Transverse colon (tissue), 4 donors: ENCODE measurements at regions not wholly inside any gene's neighbourhood (a gene's known extent, or its start where the extent isn't known, plus 50 kb on each side); places are given as distances from the start of the nearest gene placed in this dataset.

Experiments
- DNase-seq: peaks from one replicate; pipeline ENCODE4 v3.0.0-alpha.2; 2019
- H3K27ac ChIP-seq, 4 donors: fragments of 200-600 bp; sonication (generic); 2 replicates each; pipeline ENCODE4 v1.5.1; 2016 to 2018; ENCODE audit warnings: inconsistent platforms in 4 of 4
- H3K27me3 ChIP-seq: fragments of 200-600 bp; sonication (generic); 2 replicates; pipeline ENCODE4 v1.5.1; 2017; ENCODE audit warnings: inconsistent platforms
- H3K36me3 ChIP-seq, 4 donors: fragments of 200-600 bp; sonication (generic); 2 replicates each; pipeline ENCODE4 v1.5.1; 2017 to 2019; ENCODE audit warnings: inconsistent platforms in 4 of 4
- H3K4me1 ChIP-seq, 4 donors: fragments of 200-600 bp; sonication (generic); 2 replicates each; pipeline ENCODE4 v1.5.1; 2017 to 2020; ENCODE audit warnings: inconsistent platforms in 4 of 4
- H3K4me3 ChIP-seq, 4 donors: fragments of 200-600 bp; sonication (generic); 1 replicate in 1 of 4; 2 replicates in 3 of 4; pipeline versions ENCODE4 v1.5.1 to v1.6.1; 2017 to 2019; ENCODE audit warnings: inconsistent platforms in 4 of 4
- H3K9me3 ChIP-seq, 2 donors: fragments of 200-600 bp; sonication (generic); 2 replicates each; pipeline ENCODE4 v1.5.1; 2017 to 2019; ENCODE audit warnings: inconsistent platforms in 2 of 2
- EP300 ChIP-seq: sonication (generic); formaldehyde crosslinking; IDR thresholded peaks from one replicate; pipeline ENCODE4 v1.6.1; 2017; ENCODE audit warnings: antibody characterized with exemption, low read depth
- POLR2A ChIP-seq: fragments of 450-650 bp; IDR thresholded peaks from one replicate; pipeline ENCODE4 v1.6.1; 2016; ENCODE audit warnings: antibody characterized with exemption, mild to moderate bottlenecking, moderate library complexity
- POLR2AphosphoS5 ChIP-seq, 3 donors: sonication (generic); formaldehyde crosslinking; IDR thresholded peaks; one replicate each; pipeline ENCODE4 v1.6.1; 2016; ENCODE audit warnings: antibody characterized with exemption in 3 of 3
- WGBS, 2 donors: methylation state at CpG; one replicate each; pipeline ENCODE4 v1.1.5; 2018; ENCODE audit warnings: low coverage in 1 of 2; 5-methylcytosine and 5-hydroxymethylcytosine counted together
- in situ Hi-C, 4 donors: fragments of 200-750 bp; cut with MboI; loops; one replicate each; pipeline versions ENCODE4 v1.15.0 to v1.15.1; 2017; ENCODE audit warnings: low sequenced_read_pairs in 3 of 4, low pct_ligation_motif_present in 1 of 4, low pct_unique_long_range_greater_than_20kb in 1 of 4
- intact Hi-C: fragments of 100-400 bp; cut with DNase I; formaldehyde crosslinking; loops from one replicate; pipeline ENCODE4 v1.15.1; 2023; ENCODE audit warnings: low total_unique reads
- TF ChIP-seq, protein P1 (sequence below), 5 experiments: fragments of 200-600 bp in 3 of 5; fragments of 450-650 bp in 2 of 5; sonication (generic) in 3 of 5; IDR thresholded peaks; 1 replicate in 2 of 5; 2 replicates in 3 of 5; pipeline ENCODE4 v1.5.1; 2016 to 2017; ENCODE audit warnings: antibody characterized with exemption in 5 of 5, inconsistent platforms in 3 of 5, mild to moderate bottlenecking in 2 of 5, moderate library complexity in 1 of 5

DNA sequence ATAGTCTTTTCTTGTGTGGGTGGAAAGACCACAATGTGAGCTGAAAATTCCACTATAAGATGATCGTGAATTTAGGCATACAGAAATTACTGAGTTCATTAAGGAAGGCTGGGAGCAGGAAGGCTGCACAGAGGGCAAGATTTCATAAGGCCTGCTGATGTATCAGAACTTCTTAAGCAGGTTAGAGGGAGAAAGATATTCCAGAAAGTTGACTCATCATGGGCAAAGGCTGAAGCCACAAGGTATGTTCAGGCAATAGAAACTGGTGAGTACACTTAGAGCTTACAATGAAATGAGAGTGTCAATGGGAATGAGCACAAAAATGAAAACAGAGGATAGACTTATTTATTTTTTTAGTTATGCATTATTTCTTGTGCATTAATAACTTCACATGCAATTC is 618.6 kb downstream of the CBLN4 start:
- no peaks in the 10 kb centered on the region for H3K27me3 ChIP-seq
- no peaks in the 10 kb centered on the region for H3K4me1 ChIP-seq
- DNase-seq, result no peak
- H3K9me3 ChIP-seq, result no peaks in the 10 kb centered on the region
- no peak overlapping the region for H3K4me3 ChIP-seq
- H3K36me3 ChIP-seq, result no peaks in the 10 kb centered on the region
- WGBS, 2 donors, result 73 to 82% methylated on average over 1 of the region's 1 CpG
- in situ Hi-C loops (no loop called here), intact Hi-C loops (no loop called here)
- no peak for TF ChIP-seq EP300
- TF ChIP-seq POLR2A, result no peak
- no peak for TF ChIP-seq POLR2AphosphoS5 (IDR thresholded peaks at IDR 0.05)
- TF ChIP-seq, protein P1, sequence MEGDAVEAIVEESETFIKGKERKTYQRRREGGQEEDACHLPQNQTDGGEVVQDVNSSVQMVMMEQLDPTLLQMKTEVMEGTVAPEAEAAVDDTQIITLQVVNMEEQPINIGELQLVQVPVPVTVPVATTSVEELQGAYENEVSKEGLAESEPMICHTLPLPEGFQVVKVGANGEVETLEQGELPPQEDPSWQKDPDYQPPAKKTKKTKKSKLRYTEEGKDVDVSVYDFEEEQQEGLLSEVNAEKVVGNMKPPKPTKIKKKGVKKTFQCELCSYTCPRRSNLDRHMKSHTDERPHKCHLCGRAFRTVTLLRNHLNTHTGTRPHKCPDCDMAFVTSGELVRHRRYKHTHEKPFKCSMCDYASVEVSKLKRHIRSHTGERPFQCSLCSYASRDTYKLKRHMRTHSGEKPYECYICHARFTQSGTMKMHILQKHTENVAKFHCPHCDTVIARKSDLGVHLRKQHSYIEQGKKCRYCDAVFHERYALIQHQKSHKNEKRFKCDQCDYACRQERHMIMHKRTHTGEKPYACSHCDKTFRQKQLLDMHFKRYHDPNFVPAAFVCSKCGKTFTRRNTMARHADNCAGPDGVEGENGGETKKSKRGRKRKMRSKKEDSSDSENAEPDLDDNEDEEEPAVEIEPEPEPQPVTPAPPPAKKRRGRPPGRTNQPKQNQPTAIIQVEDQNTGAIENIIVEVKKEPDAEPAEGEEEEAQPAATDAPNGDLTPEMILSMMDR (IDR thresholded peaks at IDR 0.05), result no peak
- H3K27ac ChIP-seq, result no peak overlapping the region

DNA sequence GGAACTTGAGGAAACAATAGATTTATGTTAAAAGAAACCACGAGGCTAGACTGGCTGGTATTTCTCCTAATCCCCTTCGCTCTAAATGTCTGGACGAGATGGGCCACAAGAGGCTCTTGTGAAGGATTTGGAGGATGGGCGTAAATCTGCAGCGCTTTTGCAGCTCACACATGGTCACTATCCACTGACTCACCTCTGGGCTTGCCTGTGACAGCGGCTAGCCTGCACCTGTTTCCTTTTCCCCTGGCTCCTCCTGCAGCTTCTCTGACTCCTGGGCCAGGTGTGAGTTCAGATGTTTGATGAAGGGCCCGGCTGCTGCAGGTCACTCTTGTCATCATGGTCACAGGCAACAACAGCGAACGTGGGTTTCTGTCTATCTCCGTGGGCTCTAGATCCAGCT is 629.4 kb downstream of the CBLN4 start:
- in situ Hi-C loops, result no loop called here
- WGBS, 2 donors, result 67 to 76% methylated on average over 3 to 10 of the region's 10 CpGs

DNA sequence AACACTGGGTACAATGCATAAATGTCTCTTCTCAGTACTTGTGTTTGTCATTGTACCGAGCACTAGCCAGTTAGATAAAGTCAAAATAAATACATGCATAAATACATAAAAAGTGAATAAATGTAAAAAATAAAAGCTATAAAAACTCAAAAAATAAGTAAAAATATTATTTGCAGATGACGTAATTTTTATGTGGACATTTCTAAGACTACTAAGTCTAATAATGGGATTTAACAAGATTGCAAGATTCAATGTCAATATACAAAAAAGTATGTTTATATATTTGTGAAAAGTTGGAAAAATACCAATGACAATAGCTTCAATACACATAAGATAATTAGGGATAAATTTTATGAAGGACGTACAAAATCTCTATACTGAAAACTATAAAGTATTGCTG is 639.6 kb downstream of the CBLN4 start:
- Histone ChIP-seq H3K27ac (no peak overlapping the region), H3K9me3 (no peaks in the 10 kb centered on the region), H3K4me1 (no peaks in the 10 kb centered on the region), H3K4me3 (no peak overlapping the region), H3K27me3 (no peaks in the 10 kb centered on the region), H3K36me3 (no peaks in the 10 kb centered on the region)
- TF ChIP-seq, protein P1 (IDR thresholded peaks at IDR 0.05), result no peak
- no peak for TF ChIP-seq POLR2AphosphoS5 (IDR thresholded peaks at IDR 0.05)
- no peak for TF ChIP-seq POLR2A
- DNase-seq, result no peak
- 82 to 88% methylated on average over 3 of the region's 3 CpGs for WGBS, 2 donors
- in situ Hi-C loops, result no loop called here
- intact Hi-C loops, result no loop called here

More for the DNA sequence above, 629.4 kb downstream of the CBLN4 start:
- intact Hi-C loops, result no loop called here
- Histone ChIP-seq H3K9me3 (no peaks in the 10 kb centered on the region), H3K27me3 (no peaks in the 10 kb centered on the region), H3K4me3 (no peak overlapping the region), H3K36me3 (no peaks in the 10 kb centered on the region), H3K4me1 (no peaks in the 10 kb centered on the region), H3K27ac (no peak overlapping the region)
- no peak for TF ChIP-seq EP300
- TF ChIP-seq, protein P1 (IDR thresholded peaks at IDR 0.05), result no peak
- no peak for TF ChIP-seq POLR2A
- no peak for DNase-seq

DNA sequence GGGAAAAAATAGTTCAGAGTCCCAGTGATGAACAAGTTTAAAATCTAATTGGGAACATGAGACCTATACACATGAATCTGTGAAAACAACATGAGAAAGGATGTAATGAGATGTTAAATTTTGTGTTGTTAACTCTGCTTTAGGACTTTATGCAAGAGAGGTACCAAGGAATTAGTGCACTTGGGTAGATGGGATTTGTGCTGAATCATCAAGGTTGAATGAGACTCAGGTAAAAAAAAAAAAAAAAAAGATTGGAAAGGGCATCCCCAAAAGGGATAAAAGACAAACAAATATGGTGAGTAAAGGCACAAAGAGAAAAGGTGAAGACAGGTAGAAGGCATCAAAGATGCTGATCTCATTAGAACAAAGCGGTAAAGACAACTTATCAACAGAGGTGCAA is 644.4 kb downstream of the CBLN4 start:
- no peak overlapping the region for H3K4me3 ChIP-seq
- H3K27ac ChIP-seq, result no peak overlapping the region
- no peaks in the 10 kb centered on the region for H3K9me3 ChIP-seq
- intact Hi-C loops (no loop called here), in situ Hi-C loops (no loop called here)
- TF ChIP-seq POLR2A (no peak), POLR2AphosphoS5 (IDR thresholded peaks at IDR 0.05) (no peak)
- TF ChIP-seq, protein P1 (IDR thresholded peaks at IDR 0.05), result no peak
- H3K36me3 ChIP-seq, result no peaks in the 10 kb centered on the region
- H3K27me3 ChIP-seq, result no peaks in the 10 kb centered on the region
- WGBS, 2 donors, result 92 to 100% methylated on average over 1 of the region's 1 CpG
- H3K4me1 ChIP-seq, result no peaks in the 10 kb centered on the region
- no peak for DNase-seq
